ENCODE measurements at regions not wholly inside any gene's neighbourhood (a gene's known extent, or its start where the extent isn't known, plus 50 kb on each side); places are given as distances from the start of the nearest gene placed in this dataset.

DNA sequence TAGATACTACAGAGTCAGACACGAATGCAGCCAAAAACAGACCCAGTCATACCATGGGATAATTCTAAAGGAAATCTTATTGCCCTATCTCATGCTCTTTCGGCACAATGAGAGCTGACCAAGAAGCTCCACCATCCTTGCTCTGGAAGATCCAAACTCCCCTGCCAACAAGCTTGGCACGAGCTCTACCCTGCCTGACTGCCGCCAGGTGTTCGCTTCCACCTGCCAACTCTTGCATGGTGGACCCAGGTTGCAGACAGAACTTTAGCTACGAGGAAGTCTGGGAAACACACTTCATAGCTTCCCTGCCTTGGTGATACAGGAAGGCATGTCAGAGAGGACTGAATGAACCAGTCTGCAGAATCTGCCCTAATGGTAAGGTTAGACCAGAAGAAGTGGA lies 355.0 kb downstream of the DRD1 start:
- no peak overlapping the region for H3K27ac ChIP-seq
- H3K27me3 ChIP-seq = no peaks in the 10 kb centered on the region
- H3K36me3 ChIP-seq = no peaks in the 10 kb centered on the region
- H3K4me1 ChIP-seq = no peaks in the 10 kb centered on the region
- no peak for DNase-seq (ENCODE audit: low spot score in 2 of 2)
- no peak for TF ChIP-seq POLR2AphosphoS5 (IDR thresholded peaks at IDR 0.05)
- no peak for TF ChIP-seq CTCF (IDR thresholded peaks at IDR 0.05)
- H3K4me3 ChIP-seq = no peak overlapping the region
- intact Hi-C loops (cut with DNase I; ENCODE audit: low total_unique reads) = no loop called here
- no peaks in the 10 kb centered on the region for H3K9me3 ChIP-seq

DNA sequence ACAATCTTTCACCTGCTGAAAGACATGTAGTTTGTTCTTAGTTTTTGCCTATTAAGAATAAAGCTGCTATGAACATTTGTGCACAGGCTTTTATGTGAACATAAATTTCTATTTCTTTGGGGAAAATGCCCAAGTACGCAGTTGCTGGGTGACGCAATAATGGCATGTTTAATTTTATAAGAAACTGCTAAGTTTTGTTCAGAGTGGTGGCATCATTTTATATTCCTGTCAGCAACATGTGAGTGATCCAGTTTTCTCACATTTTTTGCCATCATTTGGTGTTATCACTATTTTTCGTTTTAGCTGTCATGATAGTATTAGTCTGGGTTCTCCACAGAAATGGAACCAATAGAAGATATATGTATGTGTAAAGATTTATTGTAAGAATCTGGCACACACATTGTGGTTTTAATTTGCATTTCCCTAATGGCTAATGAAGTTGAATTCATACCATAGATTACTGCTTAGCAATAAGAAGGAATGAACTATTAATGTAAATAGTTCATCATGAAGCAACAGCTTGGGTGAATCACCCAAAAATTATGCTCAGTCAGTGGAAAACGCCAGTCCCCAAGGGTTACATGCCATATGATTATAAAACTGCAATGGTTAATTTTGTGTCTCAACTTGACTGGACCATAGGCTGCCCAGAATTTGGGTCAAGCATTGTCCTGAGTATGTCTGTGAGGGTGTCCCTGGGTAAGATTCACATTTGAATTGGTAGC lies 358.6 kb downstream of the MSX2 start:
- no peaks in the 10 kb centered on the region for H3K9me3 ChIP-seq
- H3K27me3 ChIP-seq = no peaks in the 10 kb centered on the region
- no peak overlapping the region for H3K4me3 ChIP-seq
- H3K27ac ChIP-seq = no peak overlapping the region
- DNase-seq (ENCODE audit: low spot score in 2 of 2) = no peak
- H3K36me3 ChIP-seq = no peaks in the 10 kb centered on the region
- H3K4me1 ChIP-seq = no peaks in the 10 kb centered on the region
- no peak for TF ChIP-seq POLR2A (IDR thresholded peaks at IDR 0.05)
- no peak for TF ChIP-seq POLR2AphosphoS5 (IDR thresholded peaks at IDR 0.05)
- TF ChIP-seq CTCF (IDR thresholded peaks at IDR 0.05) = no peak
- intact Hi-C loops (cut with DNase I; ENCODE audit: low total_unique reads) = no loop called here

DNA sequence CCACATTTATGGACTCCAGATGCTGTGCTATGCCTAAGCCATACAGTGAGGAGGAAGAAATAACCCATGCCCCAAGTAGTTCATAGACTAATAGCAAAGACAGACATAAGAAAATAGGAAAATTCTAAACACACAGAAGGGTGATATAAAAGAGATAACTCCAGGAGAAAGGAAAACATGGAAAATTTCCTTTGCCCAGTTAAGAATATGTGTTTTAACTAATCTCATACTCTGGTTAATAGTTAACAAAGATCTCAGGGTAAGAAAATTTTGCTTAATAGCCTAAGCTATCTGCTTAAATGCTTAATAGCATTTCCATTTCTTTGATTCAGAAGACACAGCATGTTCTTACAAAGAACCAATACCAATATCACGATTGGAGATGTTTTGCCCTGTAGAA lies 358.0 kb downstream of the MSX2 start:
- Histone ChIP-seq H3K36me3 (no peaks in the 10 kb centered on the region), H3K27me3 (no peaks in the 10 kb centered on the region), H3K27ac (no peak overlapping the region), H3K4me3 (no peak overlapping the region), H3K9me3 (no peaks in the 10 kb centered on the region), H3K4me1 (no peaks in the 10 kb centered on the region)
- TF ChIP-seq POLR2A (IDR thresholded peaks at IDR 0.05) (no peak), CTCF (IDR thresholded peaks at IDR 0.05) (no peak), POLR2AphosphoS5 (IDR thresholded peaks at IDR 0.05) (no peak)
- intact Hi-C loops (cut with DNase I; ENCODE audit: low total_unique reads) = no loop called here
- DNase-seq (ENCODE audit: low spot score in 2 of 2) = no peak

DNA sequence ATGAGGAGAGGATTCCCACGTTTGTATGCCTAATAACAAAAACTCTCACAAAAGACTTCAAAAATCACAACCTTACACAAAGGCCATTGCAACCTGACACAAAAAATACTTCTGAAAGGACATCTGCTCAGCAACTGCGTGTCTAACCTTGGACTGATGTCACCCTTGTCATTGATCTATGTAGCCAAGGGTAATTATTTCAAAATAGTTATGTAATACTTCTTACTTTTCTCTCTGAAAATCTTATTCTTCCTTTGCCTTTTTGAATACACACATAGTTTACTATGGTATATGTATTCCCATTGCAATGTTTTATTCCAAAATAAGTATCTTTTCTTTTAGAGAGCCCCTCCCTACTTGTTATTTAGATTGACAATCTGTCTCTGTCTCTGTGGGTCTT lies 355.3 kb downstream of the MSX2 start:
- Histone ChIP-seq H3K27ac (no peak overlapping the region), H3K27me3 (no peaks in the 10 kb centered on the region), H3K4me1 (no peaks in the 10 kb centered on the region), H3K4me3 (no peak overlapping the region), H3K9me3 (no peaks in the 10 kb centered on the region), H3K36me3 (no peaks in the 10 kb centered on the region)
- TF ChIP-seq POLR2AphosphoS5 (IDR thresholded peaks at IDR 0.05) (no peak), CTCF (IDR thresholded peaks at IDR 0.05) (no peak), POLR2A (IDR thresholded peaks at IDR 0.05) (no peak)
- DNase-seq (ENCODE audit: low spot score in 2 of 2) = no peak
- intact Hi-C loops (cut with DNase I; ENCODE audit: low total_unique reads) = no loop called here

DNA sequence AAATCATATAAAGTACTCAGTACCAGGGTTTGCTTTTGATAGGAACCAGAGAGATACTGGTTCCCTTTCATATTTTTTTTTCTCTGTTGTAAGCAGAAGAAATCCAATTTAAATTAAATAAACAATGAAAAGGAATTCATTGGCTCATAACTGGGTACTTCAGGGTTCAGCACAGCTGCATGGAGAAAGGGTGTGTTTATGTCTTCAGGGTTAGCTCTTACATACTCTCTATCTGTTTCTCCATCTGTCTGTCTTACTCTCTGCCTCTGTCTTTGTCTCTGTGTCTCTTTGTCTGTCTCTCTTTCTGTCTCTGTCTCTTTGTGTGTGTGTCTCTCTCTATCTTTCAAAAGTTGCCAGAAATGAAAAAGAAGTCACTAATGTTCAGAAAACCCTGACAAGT lies 345.9 kb downstream of the MSX2 start:
- TF ChIP-seq POLR2AphosphoS5 (IDR thresholded peaks at IDR 0.05) = no peak
- TF ChIP-seq POLR2A (IDR thresholded peaks at IDR 0.05) = no peak
- no peak for TF ChIP-seq CTCF (IDR thresholded peaks at IDR 0.05)
- no peak for DNase-seq (ENCODE audit: low spot score in 2 of 2)
- no peak overlapping the region for H3K4me3 ChIP-seq
- intact Hi-C loops (cut with DNase I; ENCODE audit: low total_unique reads) = no loop called here
- no peaks in the 10 kb centered on the region for H3K36me3 ChIP-seq
- no peaks in the 10 kb centered on the region for H3K9me3 ChIP-seq
- no peaks in the 10 kb centered on the region for H3K27me3 ChIP-seq
- no peaks in the 10 kb centered on the region for H3K4me1 ChIP-seq
- no peak overlapping the region for H3K27ac ChIP-seq

Measured in breast epithelium (tissue), 4 donors.